ENCODE measurements at regions not wholly inside any gene's neighbourhood (a gene's known extent, or its start where the extent isn't known, plus 50 kb on each side); places are given as distances from the start of the nearest gene placed in this dataset.

- TF ChIP-seq POLR2A (IDR thresholded peaks at IDR 0.05) (no peak), CTCF (IDR thresholded peaks at IDR 0.05) (no peak)
These were observed 612.1 kb downstream of the MTRR start for GRCh38 chr5:8481007-8481406.
